Uterus (tissue), 2 donors: ENCODE measurements at regions not wholly inside any gene's neighbourhood (a gene's known extent, or its start where the extent isn't known, plus 50 kb on each side); places are given as distances from the start of the nearest gene placed in this dataset.

ENCODE experiments used
- CTCF ChIP-seq, 4 experiments: fragments of 200-600 bp in 2 of 4; fragments of 450-650 bp in 2 of 4; sonication (generic) in 2 of 4; IDR thresholded peaks; one replicate each; pipeline ENCODE4 v1.5.1; 2016 to 2019; ENCODE audit warnings: antibody characterized with exemption in 4 of 4, mild to moderate bottlenecking in 2 of 4, moderate library complexity in 1 of 4
- POLR2A ChIP-seq, 2 donors: fragments of 450-650 bp; IDR thresholded peaks; one replicate each; pipeline ENCODE4 v1.6.1; 2016; ENCODE audit warnings: antibody characterized with exemption in 2 of 2, mild to moderate bottlenecking in 1 of 2, moderate library complexity in 1 of 2

DNA sequence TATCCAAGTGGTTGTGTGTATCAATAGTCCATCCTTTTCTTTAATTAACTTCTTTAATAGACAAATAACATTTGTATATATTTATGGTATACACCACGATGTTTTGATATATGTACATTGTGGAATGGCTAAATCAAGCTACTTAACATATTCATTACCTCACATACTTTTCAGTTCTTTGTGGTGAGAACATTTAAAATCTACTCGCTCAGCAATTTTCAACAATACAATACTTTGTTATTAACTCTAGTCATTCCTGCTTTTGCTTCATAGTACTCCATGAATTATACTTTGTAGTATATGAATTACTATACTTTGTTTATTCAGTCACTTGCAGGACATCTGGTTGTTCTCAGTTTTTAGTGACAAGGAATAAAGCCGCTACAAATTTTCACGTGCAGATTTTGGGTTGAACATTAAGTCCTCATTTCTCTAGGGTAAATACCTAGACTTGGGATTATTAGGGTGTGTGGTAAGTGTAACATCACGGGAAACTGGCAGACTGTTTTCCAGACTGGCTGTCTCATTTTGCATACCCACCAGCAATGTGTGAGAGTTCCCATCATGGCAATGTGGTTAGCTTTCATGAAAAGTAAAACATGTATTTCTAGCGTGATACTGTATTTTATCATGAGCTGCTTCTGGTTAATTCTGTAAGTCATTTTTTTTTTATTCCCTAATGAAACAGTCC lies 354.4 kb upstream of the WWC1 start:
- no peak for TF ChIP-seq CTCF (IDR thresholded peaks at IDR 0.05)
- no peak for TF ChIP-seq POLR2A (IDR thresholded peaks at IDR 0.05)
